NB4 (cell line): ENCODE measurements at regions not wholly inside any gene's neighbourhood (a gene's known extent, or its start where the extent isn't known, plus 50 kb on each side); places are given as distances from the start of the nearest gene placed in this dataset.

Experiments
- DNase-seq: peaks from one replicate; pipeline ENCODE4 v3.0.0; 2010; ENCODE audit warnings: low read depth
- H3K4me3 ChIP-seq: one replicate; pipeline ENCODE4 v1.5.1; 2011; ENCODE audit warnings: mild to moderate bottlenecking, low read depth, low read length, moderate library complexity
- CTCF ChIP-seq: IDR thresholded peaks from one replicate; pipeline ENCODE4 v1.5.1; 2012; ENCODE audit warnings: low read depth, low read length
- MAX ChIP-seq: IDR thresholded peaks from 2 replicates; pipeline ENCODE4 v1.6.1; 2011; ENCODE audit warnings: low read depth, low read length
- MYC ChIP-seq: IDR thresholded peaks from 2 replicates; pipeline ENCODE4 v1.6.1; 2011; ENCODE audit warnings: low read depth, low read length
- POLR2A ChIP-seq: IDR thresholded peaks from 2 replicates; pipeline ENCODE4 v1.6.1; 2011; ENCODE audit warnings: mild to moderate bottlenecking; ENCODE audit not compliant: insufficient read length; ENCODE audit errors: extremely low read depth

GRCh38 chr17:13734880-13735279 is 133.2 kb upstream of the HS3ST3A1 start:
- DNase-seq: no peak
- TF ChIP-seq MAX: no peak
- TF ChIP-seq CTCF: no peak
- no peak for TF ChIP-seq POLR2A
- TF ChIP-seq MYC: no peak
- no peak overlapping the region for H3K4me3 ChIP-seq

- no peak for TF ChIP-seq POLR2A
- TF ChIP-seq MAX: no peak
- no peak for TF ChIP-seq CTCF
- no peak for TF ChIP-seq MYC
- DNase-seq: no peak
- no peak overlapping the region for H3K4me3 ChIP-seq
Measured at GRCh38 chr17:13735444-13735843, 133.7 kb upstream of the HS3ST3A1 start.

- H3K4me3 ChIP-seq: no peak overlapping the region
- no peak for DNase-seq
- TF ChIP-seq POLR2A (no peak), CTCF (no peak), MAX (no peak), MYC (no peak)
Measured at GRCh38 chr17:13735861-13736260, 134.1 kb upstream of the HS3ST3A1 start.

GRCh38 chr17:13736916-13737315 is 135.2 kb upstream of the HS3ST3A1 start:
- H3K4me3 ChIP-seq: no peak overlapping the region
- TF ChIP-seq POLR2A (no peak), MAX (no peak), MYC (no peak), CTCF (no peak)
- DNase-seq: peak; percentile 28

- TF ChIP-seq POLR2A: no peak
- TF ChIP-seq MYC: no peak
- no peak for TF ChIP-seq CTCF
- no peak for TF ChIP-seq MAX
- no peak for DNase-seq
- no peak overlapping the region for H3K4me3 ChIP-seq
Measured at GRCh38 chr17:13740686-13741085, 139.0 kb upstream of the HS3ST3A1 start.

GRCh38 chr17:13741744-13742143 is 140.0 kb upstream of the HS3ST3A1 start:
- no peak for DNase-seq
- no peak overlapping the region for H3K4me3 ChIP-seq
- no peak for TF ChIP-seq CTCF
- no peak for TF ChIP-seq POLR2A
- TF ChIP-seq MAX: no peak
- no peak for TF ChIP-seq MYC
